ENCODE measurements at regions not wholly inside any gene's neighbourhood (a gene's known extent, or its start where the extent isn't known, plus 50 kb on each side); places are given as distances from the start of the nearest gene placed in this dataset.

DNA sequence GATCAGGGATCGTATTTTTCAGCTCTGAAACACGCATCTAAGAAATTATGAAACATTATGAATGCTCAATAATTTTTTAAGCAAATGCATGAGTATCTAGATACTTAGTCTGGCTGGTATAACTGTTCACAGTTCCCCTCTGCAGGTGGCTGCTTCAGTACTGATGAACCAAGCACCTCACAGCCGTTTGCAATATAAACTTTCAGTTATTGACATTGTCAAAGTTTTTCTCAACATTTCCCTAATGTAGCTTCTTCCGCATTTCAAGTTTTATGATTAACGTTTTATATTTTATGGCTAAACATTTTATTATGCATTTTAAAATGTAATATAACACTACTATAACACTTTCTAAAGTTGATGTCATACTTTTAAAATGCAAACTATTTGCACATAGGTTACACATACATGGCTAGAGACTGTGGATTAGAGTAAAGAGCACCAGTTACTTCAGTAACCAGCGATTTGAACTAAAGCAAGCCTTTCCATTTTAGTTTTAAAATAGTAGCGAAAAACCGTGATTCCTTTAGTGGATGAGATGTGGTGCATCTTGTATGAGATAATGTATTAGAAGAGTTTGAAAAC is 495.4 kb downstream of the XIRP2 start:
- no peak overlapping the region for H2AFZ ChIP-seq
- no peaks in the 10 kb centered on the region for H3K27me3 ChIP-seq (replicated peaks; ENCODE audit: insufficient read depth)
- H3K4me1 ChIP-seq (ENCODE audit: insufficient read depth): no peaks in the 10 kb centered on the region
- no peak overlapping the region for H3K4me3 ChIP-seq
- no peak overlapping the region for H3K9ac ChIP-seq
- no peak overlapping the region for H3K27ac ChIP-seq
- no peaks in the 10 kb centered on the region for H4K20me1 ChIP-seq (ENCODE audit: insufficient read depth)
- in situ Hi-C loops (cut with MboI): no loop called here
- no peaks in the 10 kb centered on the region for H3K9me2 ChIP-seq (ENCODE audit: insufficient read depth)
- H3K79me2 ChIP-seq (ENCODE audit: insufficient read depth): no peaks in the 10 kb centered on the region
- DNase-seq: no peak
- WGBS, 2 experiments (ENCODE audit: low coverage in 1 of 2, low lambda C conversion rate in 2 of 2, missing lambda C conversion rate in 2 of 2): 40 to 42% methylated on average over 8 of the region's 8 CpGs
- no peak overlapping the region for H3K4me2 ChIP-seq (ENCODE audit: unreplicated experiment)
- H3F3A ChIP-seq (ENCODE audit: insufficient read depth): no peaks in the 10 kb centered on the region
- H3K36me3 ChIP-seq (ENCODE audit: low read depth): no peaks in the 10 kb centered on the region
- H3K9me3 ChIP-seq (ENCODE audit: low read depth): no peaks in the 10 kb centered on the region
- TF ChIP-seq EZH2 (IDR thresholded peaks at IDR 0.05; ENCODE audit: insufficient read depth, poor library complexity, severe bottlenecking): no peak
- no peak for TF ChIP-seq EZH2phosphoT487 (IDR thresholded peaks at IDR 0.05; ENCODE audit: insufficient read depth, low read depth)

DNA sequence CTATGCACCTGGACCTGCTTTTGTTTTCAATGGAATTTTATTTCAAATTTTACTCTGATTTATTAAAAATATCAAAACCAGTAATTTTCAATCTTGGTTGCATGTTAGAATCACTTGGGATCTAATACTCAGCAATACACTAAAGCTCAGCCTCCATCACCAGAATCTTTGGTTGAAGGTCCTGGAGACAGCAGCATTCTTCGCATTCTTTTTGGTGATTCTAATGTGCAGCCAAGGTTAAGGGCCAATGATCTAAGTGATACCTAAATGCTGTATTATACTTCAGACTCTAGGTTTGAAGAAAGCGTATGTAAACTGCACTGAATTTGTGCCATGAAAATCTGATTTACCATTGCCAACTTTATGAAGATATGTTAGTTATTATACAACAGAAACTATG is 493.1 kb downstream of the XIRP2 start:
- Histone ChIP-seq H3K27ac (no peak overlapping the region), H4K20me1 (ENCODE audit: insufficient read depth) (no peaks in the 10 kb centered on the region), H3K36me3 (ENCODE audit: low read depth) (no peaks in the 10 kb centered on the region), H3K4me2 (ENCODE audit: unreplicated experiment) (no peak overlapping the region), H3K9ac (no peak overlapping the region), H3K27me3 (replicated peaks; ENCODE audit: insufficient read depth) (no peaks in the 10 kb centered on the region), H3K4me1 (ENCODE audit: insufficient read depth) (no peaks in the 10 kb centered on the region), H3K79me2 (ENCODE audit: insufficient read depth) (no peaks in the 10 kb centered on the region), H3K4me3 (no peak overlapping the region), H3K9me2 (ENCODE audit: insufficient read depth) (no peaks in the 10 kb centered on the region), H3K9me3 (ENCODE audit: low read depth) (no peaks in the 10 kb centered on the region), H3F3A (ENCODE audit: insufficient read depth) (no peaks in the 10 kb centered on the region), H2AFZ (no peak overlapping the region)
- TF ChIP-seq EZH2 (IDR thresholded peaks at IDR 0.05; ENCODE audit: insufficient read depth, poor library complexity, severe bottlenecking): no peak
- no peak for TF ChIP-seq EZH2phosphoT487 (IDR thresholded peaks at IDR 0.05; ENCODE audit: insufficient read depth, low read depth)
- in situ Hi-C loops (cut with MboI): no loop called here
- WGBS, 2 experiments (ENCODE audit: low coverage in 1 of 2, low lambda C conversion rate in 2 of 2, missing lambda C conversion rate in 2 of 2): 58 to 65% methylated on average over 2 of the region's 2 CpGs
- DNase-seq: no peak

DNA sequence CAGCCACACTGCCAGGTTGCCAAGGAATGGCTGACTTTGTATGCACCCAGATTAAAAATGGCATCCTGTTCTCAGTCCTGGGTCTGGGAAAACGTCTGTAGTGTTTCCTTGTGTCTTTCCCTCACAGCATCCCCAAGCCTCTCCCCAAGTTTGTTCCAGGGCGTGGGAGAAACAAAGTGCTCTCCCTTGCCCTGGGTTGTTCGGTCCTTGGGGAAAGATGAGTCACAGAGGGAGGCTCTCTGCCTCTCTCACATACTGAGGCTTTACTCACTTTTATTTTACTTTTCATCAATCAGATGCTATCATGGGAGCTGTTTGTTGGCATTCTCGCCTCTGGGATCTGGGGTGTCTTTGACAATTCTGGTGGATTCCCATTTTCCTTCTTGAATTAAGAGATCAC is 492.3 kb downstream of the XIRP2 start:
- in situ Hi-C loops (cut with MboI): no loop called here
- Histone ChIP-seq H3K9ac (no peak overlapping the region), H3K9me2 (ENCODE audit: insufficient read depth) (no peaks in the 10 kb centered on the region), H3K79me2 (ENCODE audit: insufficient read depth) (no peaks in the 10 kb centered on the region), H3K4me1 (ENCODE audit: insufficient read depth) (no peaks in the 10 kb centered on the region), H3K9me3 (ENCODE audit: low read depth) (no peaks in the 10 kb centered on the region), H4K20me1 (ENCODE audit: insufficient read depth) (no peaks in the 10 kb centered on the region), H3K4me2 (ENCODE audit: unreplicated experiment) (no peak overlapping the region), H3K36me3 (ENCODE audit: low read depth) (no peaks in the 10 kb centered on the region), H3K4me3 (no peak overlapping the region), H3F3A (ENCODE audit: insufficient read depth) (no peaks in the 10 kb centered on the region), H3K27ac (no peak overlapping the region), H3K27me3 (replicated peaks; ENCODE audit: insufficient read depth) (no peaks in the 10 kb centered on the region), H2AFZ (no peak overlapping the region)
- WGBS, 2 experiments (ENCODE audit: low coverage in 1 of 2, low lambda C conversion rate in 2 of 2, missing lambda C conversion rate in 2 of 2): 28 to 36% methylated on average over 4 of the region's 4 CpGs
- no peak for TF ChIP-seq EZH2phosphoT487 (IDR thresholded peaks at IDR 0.05; ENCODE audit: insufficient read depth, low read depth)
- no peak for TF ChIP-seq EZH2 (IDR thresholded peaks at IDR 0.05; ENCODE audit: insufficient read depth, poor library complexity, severe bottlenecking)
- no peak for DNase-seq

DNA sequence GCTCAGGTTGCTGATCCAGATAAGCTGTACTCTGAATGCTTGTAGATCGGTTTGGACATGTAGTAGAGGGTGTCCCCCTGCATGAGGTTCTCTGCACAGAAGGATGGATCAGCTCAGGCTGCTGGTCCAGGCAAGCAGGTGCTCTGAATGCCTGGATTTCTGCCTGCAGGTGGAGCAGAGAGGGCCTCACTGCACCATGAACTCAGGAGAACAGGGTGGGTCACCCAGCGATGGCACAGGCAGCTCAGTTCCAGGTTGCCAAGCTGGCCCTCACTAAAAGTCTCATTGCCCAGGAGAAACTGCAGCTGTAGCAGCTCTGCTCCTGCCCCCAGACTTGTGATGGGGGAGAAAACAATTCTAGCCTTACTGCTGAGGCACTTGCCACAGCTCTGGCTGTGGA is 491.8 kb downstream of the XIRP2 start:
- WGBS, 2 experiments (ENCODE audit: low coverage in 1 of 2, low lambda C conversion rate in 2 of 2, missing lambda C conversion rate in 2 of 2): 38 to 51% methylated on average over 2 of the region's 2 CpGs
- in situ Hi-C loops (cut with MboI): no loop called here
- Histone ChIP-seq H3K9me2 (ENCODE audit: insufficient read depth) (no peaks in the 10 kb centered on the region), H3K9me3 (ENCODE audit: low read depth) (no peaks in the 10 kb centered on the region), H3K79me2 (ENCODE audit: insufficient read depth) (no peaks in the 10 kb centered on the region), H3K36me3 (ENCODE audit: low read depth) (no peaks in the 10 kb centered on the region), H3K4me3 (no peak overlapping the region), H3K4me2 (ENCODE audit: unreplicated experiment) (no peak overlapping the region), H3K9ac (no peak overlapping the region), H3K27me3 (replicated peaks; ENCODE audit: insufficient read depth) (no peaks in the 10 kb centered on the region), H2AFZ (no peak overlapping the region), H3F3A (ENCODE audit: insufficient read depth) (no peaks in the 10 kb centered on the region), H3K27ac (no peak overlapping the region), H3K4me1 (ENCODE audit: insufficient read depth) (no peaks in the 10 kb centered on the region), H4K20me1 (ENCODE audit: insufficient read depth) (no peaks in the 10 kb centered on the region)
- no peak for DNase-seq
- no peak for TF ChIP-seq EZH2phosphoT487 (IDR thresholded peaks at IDR 0.05; ENCODE audit: insufficient read depth, low read depth)
- TF ChIP-seq EZH2 (IDR thresholded peaks at IDR 0.05; ENCODE audit: insufficient read depth, poor library complexity, severe bottlenecking): no peak

DNA sequence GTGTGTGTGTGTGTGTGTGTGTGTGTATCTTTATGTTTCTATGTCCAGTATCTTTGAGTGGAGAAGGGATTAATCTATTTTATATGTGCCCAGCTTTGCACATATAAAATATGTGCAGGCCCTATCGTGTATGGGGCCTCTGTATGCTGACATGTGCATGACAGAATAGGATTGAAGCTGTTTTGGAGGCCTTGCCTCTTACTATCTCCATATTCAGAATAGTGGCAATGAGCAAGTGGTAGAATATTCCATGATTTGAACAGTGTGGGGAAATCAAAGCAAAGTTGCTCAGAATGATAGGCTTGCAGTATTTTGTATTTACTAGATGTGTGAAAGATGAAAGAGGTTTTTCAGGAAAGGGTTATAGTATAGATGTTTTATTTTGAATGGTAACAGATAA is 480.8 kb downstream of the XIRP2 start:
- no peaks in the 10 kb centered on the region for H3K9me2 ChIP-seq (ENCODE audit: insufficient read depth)
- no peak overlapping the region for H2AFZ ChIP-seq
- H3K9ac ChIP-seq: no peak overlapping the region
- H3K4me1 ChIP-seq (ENCODE audit: insufficient read depth): no peaks in the 10 kb centered on the region
- no peaks in the 10 kb centered on the region for H3K9me3 ChIP-seq (ENCODE audit: low read depth)
- TF ChIP-seq EZH2 (IDR thresholded peaks at IDR 0.05; ENCODE audit: insufficient read depth, poor library complexity, severe bottlenecking) (no peak), EZH2phosphoT487 (IDR thresholded peaks at IDR 0.05; ENCODE audit: insufficient read depth, low read depth) (no peak)
- no peak overlapping the region for H3K4me3 ChIP-seq
- no peaks in the 10 kb centered on the region for H3K27me3 ChIP-seq (replicated peaks; ENCODE audit: insufficient read depth)
- no peaks in the 10 kb centered on the region for H4K20me1 ChIP-seq (ENCODE audit: insufficient read depth)
- in situ Hi-C loops (cut with MboI): no loop called here
- no peaks in the 10 kb centered on the region for H3F3A ChIP-seq (ENCODE audit: insufficient read depth)
- no peak overlapping the region for H3K27ac ChIP-seq
- H3K79me2 ChIP-seq (ENCODE audit: insufficient read depth): no peaks in the 10 kb centered on the region
- no peak overlapping the region for H3K4me2 ChIP-seq (ENCODE audit: unreplicated experiment)
- WGBS, 2 experiments (ENCODE audit: low coverage in 1 of 2, low lambda C conversion rate in 2 of 2, missing lambda C conversion rate in 2 of 2): 0% methylated on average over 1 of the region's 1 CpG
- no peak for DNase-seq
- no peaks in the 10 kb centered on the region for H3K36me3 ChIP-seq (ENCODE audit: low read depth)

Data from GM23248 (cell line).